WTC11 (cell line): ENCODE measurements at regions not wholly inside any gene's neighbourhood (a gene's known extent, or its start where the extent isn't known, plus 50 kb on each side); places are given as distances from the start of the nearest gene placed in this dataset.

Experiments
- ATAC-seq: fragments of 200-7000 bp; cut with Tn5 transposase; 2 replicates; pipeline ENCODE4 v1.10.0; 2021; ENCODE audit warnings: mild to moderate bottlenecking, moderate library complexity
- CTCF ChIA-PET: fragments of 300-600 bp; sonication (Branson Sonifier 250); formaldehyde crosslinking; loops from one replicate; lab custom pipeline; 2021; ENCODE audit warnings: antibody characterized with exemption; lab: Charles Lee
- POLR2A ChIA-PET: fragments of 350-600 bp; sonication (Branson Sonifier 250); formaldehyde crosslinking; loops from one replicate; lab custom pipeline; 2021; ENCODE audit warnings: antibody characterized with exemption; lab: Charles Lee
- DNase-seq: peaks from one replicate; pipeline ENCODE4 v3.0.0; 2021; ENCODE audit warnings: low spot score
- H3K27ac Mint-ChIP-seq: 2 replicates; pipeline ENCODE4 v1.8.0; 2021; ENCODE audit warnings: mixed read lengths
- H3K27me3 Mint-ChIP-seq: 2 replicates; pipeline ENCODE4 v1.8.0; 2021; ENCODE audit warnings: low read depth, mild to moderate bottlenecking, moderate library complexity, mixed read lengths
- H3K36me3 Mint-ChIP-seq: 2 replicates; pipeline ENCODE4 v1.8.0; 2021; ENCODE audit warnings: mixed read lengths
- H3K4me1 Mint-ChIP-seq: 2 replicates; pipeline ENCODE4 v1.8.0; 2022; ENCODE audit warnings: mixed read lengths
- H3K4me3 Mint-ChIP-seq: 2 replicates; pipeline ENCODE4 v1.8.0; 2021; ENCODE audit warnings: mild to moderate bottlenecking, moderate library complexity, mixed read lengths
- H3K9me3 Mint-ChIP-seq: 2 replicates; pipeline ENCODE4 v1.8.0; 2021; ENCODE audit warnings: mixed read lengths
- AR ChIP-seq: fragments of 250-450 bp; sonication (Bioruptor Pico); IDR thresholded peaks from 2 replicates; pipeline ENCODE4 v1.9.0; 2021; ENCODE audit warnings: mild to moderate bottlenecking
- ATF3 ChIP-seq: sonication (generic); formaldehyde crosslinking; conservative IDR thresholded peaks from 2 replicates; pipeline ENCODE4 v1.8.1; 2022; ENCODE audit warnings: mild to moderate bottlenecking, missing genetic modification reagents
- CDX4 ChIP-seq: fragments of 250-450 bp; sonication (Bioruptor Pico); IDR thresholded peaks from 2 replicates; pipeline ENCODE4 v1.9.0; 2021; ENCODE audit warnings: moderate library complexity, mild to moderate bottlenecking, inconsistent platforms, borderline replicate concordance
- CREM ChIP-seq: sonication (generic); formaldehyde crosslinking; IDR thresholded peaks from 2 replicates; pipeline ENCODE4 v1.8.1; 2022; ENCODE audit warnings: mild to moderate bottlenecking, missing genetic modification reagents, moderate library complexity
- FOXJ3 ChIP-seq: sonication (generic); formaldehyde crosslinking; IDR thresholded peaks from 2 replicates; pipeline ENCODE4 v1.9.0; 2021; ENCODE audit warnings: missing genetic modification reagents, mild to moderate bottlenecking, borderline replicate concordance
- GABPB1 ChIP-seq: sonication (generic); formaldehyde crosslinking; IDR thresholded peaks from 2 replicates; pipeline ENCODE4 v1.8.1; 2023; ENCODE audit warnings: mild to moderate bottlenecking, missing genetic modification reagents
- MLX ChIP-seq: sonication (generic); formaldehyde crosslinking; IDR thresholded peaks from 2 replicates; pipeline ENCODE4 v1.8.1; 2023; ENCODE audit warnings: mild to moderate bottlenecking, missing genetic modification reagents, moderate library complexity
- RORB ChIP-seq: fragments of 250-450 bp; sonication (Bioruptor Pico); IDR thresholded peaks from 2 replicates; pipeline ENCODE4 v1.9.0; 2021; ENCODE audit warnings: mild to moderate bottlenecking
- TEAD1 ChIP-seq: sonication (generic); formaldehyde crosslinking; IDR thresholded peaks from 2 replicates; pipeline ENCODE4 v1.8.0; 2022; ENCODE audit warnings: mild to moderate bottlenecking, missing genetic modification reagents
- TP53 ChIP-seq: sonication (generic); formaldehyde crosslinking; IDR thresholded peaks from 2 replicates; pipeline ENCODE4 v1.8.1; 2023; ENCODE audit warnings: mild to moderate bottlenecking, missing genetic modification reagents
- ZBTB43 ChIP-seq: sonication (generic); formaldehyde crosslinking; IDR thresholded peaks from 2 replicates; pipeline ENCODE4 v1.8.1; 2023; ENCODE audit warnings: mild to moderate bottlenecking, missing genetic modification reagents
- ZNF232 ChIP-seq: sonication (generic); formaldehyde crosslinking; IDR thresholded peaks from 2 replicates; pipeline ENCODE4 v1.8.0; 2022; ENCODE audit warnings: mild to moderate bottlenecking, missing genetic modification reagents
- ZNF281 ChIP-seq: sonication (generic); formaldehyde crosslinking; IDR thresholded peaks from 2 replicates; pipeline ENCODE4 v1.8.0; 2023; ENCODE audit warnings: mild to moderate bottlenecking, missing genetic modification reagents
- ZNF512 ChIP-seq: sonication (generic); formaldehyde crosslinking; IDR thresholded peaks from 2 replicates; pipeline ENCODE4 v1.8.1; 2022; ENCODE audit warnings: missing genetic modification reagents, borderline replicate concordance
- ZNF671 ChIP-seq: fragments of 250-450 bp; sonication (Bioruptor Pico); IDR thresholded peaks from 2 replicates; pipeline ENCODE4 v1.8.0; 2021; ENCODE audit warnings: mild to moderate bottlenecking

GRCh38 chr9:87138128-87139040, 191.1 kb upstream of the GAS1 start:
- H3K9me3 Mint-ChIP-seq = peaks cover 9% of the 10 kb centered on the region

GRCh38 chr9:87139099-87139730, 191.9 kb upstream of the GAS1 start:
- DNase-seq (no peak), ATAC-seq (no peak)
- ChIA-PET POLR2A (no interaction called here), CTCF (no interaction called here)
- no peak overlapping the region for H3K27ac Mint-ChIP-seq
- H3K27me3 Mint-ChIP-seq = no peaks in the 10 kb centered on the region; the same call in 1 of the 2 replicates
- peaks cover 3% of the 10 kb centered on the region for H3K9me3 Mint-ChIP-seq
- peaks cover 6% of the 10 kb centered on the region for H3K4me1 Mint-ChIP-seq
- no peak overlapping the region for H3K4me3 Mint-ChIP-seq
- no peaks in the 10 kb centered on the region for H3K36me3 Mint-ChIP-seq
- TF ChIP-seq TEAD1 = no peak
- no peak for TF ChIP-seq ZNF671 (CRISPR knock-in tag)
- TF ChIP-seq CREM (CRISPR knock-in tag) = no peak
- TF ChIP-seq TP53 (CRISPR knock-in tag) = no peak
- TF ChIP-seq AR = no peak
- no peak for TF ChIP-seq RORB (CRISPR knock-in tag)
- TF ChIP-seq ATF3 (CRISPR knock-in tag) = no peak

More at GRCh38 chr9:87138128-87139040, 191.1 kb upstream of the GAS1 start:
- no peak for TF ChIP-seq ZNF512 (CRISPR knock-in tag)
- TF ChIP-seq ZNF232 = no peak
- TF ChIP-seq MLX (CRISPR knock-in tag) = no peak
- TF ChIP-seq ZNF671 (CRISPR knock-in tag) = no peak
- no peak for TF ChIP-seq FOXJ3 (CRISPR knock-in tag)
- TF ChIP-seq CDX4 = no peak
- no peak for TF ChIP-seq ZNF281 (CRISPR knock-in tag)
- no peak for TF ChIP-seq GABPB1 (CRISPR knock-in tag)
- TF ChIP-seq ZBTB43 (CRISPR knock-in tag) = no peak
- ChIA-PET POLR2A (no interaction called here), CTCF (no interaction called here)
- H3K4me1 Mint-ChIP-seq = peaks cover 6% of the 10 kb centered on the region
- H3K4me3 Mint-ChIP-seq = no peak overlapping the region
- H3K27me3 Mint-ChIP-seq = no peaks in the 10 kb centered on the region; the same call in 1 of the 2 replicates
- no peak for DNase-seq
- no peaks in the 10 kb centered on the region for H3K36me3 Mint-ChIP-seq
- no peak for ATAC-seq
- H3K27ac Mint-ChIP-seq = no peak overlapping the region
